ENCODE measurements at regions not wholly inside any gene's neighbourhood (a gene's known extent, or its start where the extent isn't known, plus 50 kb on each side); places are given as distances from the start of the nearest gene placed in this dataset.

DNA sequence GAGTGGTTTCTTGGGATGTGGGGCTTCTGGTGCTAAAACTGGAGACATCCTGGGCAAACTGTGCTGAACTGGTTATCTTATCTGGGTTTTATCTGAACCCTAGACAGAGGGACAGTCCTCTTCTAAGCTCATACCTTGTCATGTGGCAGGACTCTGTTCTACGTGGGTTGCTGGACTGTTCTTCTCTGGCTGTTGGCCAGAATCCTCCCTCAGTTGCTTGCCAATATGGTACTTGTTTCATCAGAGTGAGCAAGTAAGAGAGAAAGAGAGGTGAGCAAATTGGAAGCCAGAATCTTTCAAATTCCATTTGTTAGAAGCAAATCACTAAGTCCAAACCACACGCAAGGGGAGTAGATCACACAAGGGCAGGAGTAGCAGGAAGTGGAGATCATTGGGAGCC, 291.5 kb upstream of the TBL1XR1 start:
- no peak for TF ChIP-seq POLR2AphosphoS5 (IDR thresholded peaks at IDR 0.05)
- no peak for TF ChIP-seq POLR2A (IDR thresholded peaks at IDR 0.05)
- TF ChIP-seq, protein P1, sequence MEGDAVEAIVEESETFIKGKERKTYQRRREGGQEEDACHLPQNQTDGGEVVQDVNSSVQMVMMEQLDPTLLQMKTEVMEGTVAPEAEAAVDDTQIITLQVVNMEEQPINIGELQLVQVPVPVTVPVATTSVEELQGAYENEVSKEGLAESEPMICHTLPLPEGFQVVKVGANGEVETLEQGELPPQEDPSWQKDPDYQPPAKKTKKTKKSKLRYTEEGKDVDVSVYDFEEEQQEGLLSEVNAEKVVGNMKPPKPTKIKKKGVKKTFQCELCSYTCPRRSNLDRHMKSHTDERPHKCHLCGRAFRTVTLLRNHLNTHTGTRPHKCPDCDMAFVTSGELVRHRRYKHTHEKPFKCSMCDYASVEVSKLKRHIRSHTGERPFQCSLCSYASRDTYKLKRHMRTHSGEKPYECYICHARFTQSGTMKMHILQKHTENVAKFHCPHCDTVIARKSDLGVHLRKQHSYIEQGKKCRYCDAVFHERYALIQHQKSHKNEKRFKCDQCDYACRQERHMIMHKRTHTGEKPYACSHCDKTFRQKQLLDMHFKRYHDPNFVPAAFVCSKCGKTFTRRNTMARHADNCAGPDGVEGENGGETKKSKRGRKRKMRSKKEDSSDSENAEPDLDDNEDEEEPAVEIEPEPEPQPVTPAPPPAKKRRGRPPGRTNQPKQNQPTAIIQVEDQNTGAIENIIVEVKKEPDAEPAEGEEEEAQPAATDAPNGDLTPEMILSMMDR (IDR thresholded peaks at IDR 0.05 in 8 of 11, conservative IDR thresholded peaks at IDR 0.05 in 3 of 11), result no peak
- 61 to 83% (median 69%) methylated on average over 2 of the region's 2 CpGs for WGBS, 5 donors
- no peak for DNase-seq

DNA sequence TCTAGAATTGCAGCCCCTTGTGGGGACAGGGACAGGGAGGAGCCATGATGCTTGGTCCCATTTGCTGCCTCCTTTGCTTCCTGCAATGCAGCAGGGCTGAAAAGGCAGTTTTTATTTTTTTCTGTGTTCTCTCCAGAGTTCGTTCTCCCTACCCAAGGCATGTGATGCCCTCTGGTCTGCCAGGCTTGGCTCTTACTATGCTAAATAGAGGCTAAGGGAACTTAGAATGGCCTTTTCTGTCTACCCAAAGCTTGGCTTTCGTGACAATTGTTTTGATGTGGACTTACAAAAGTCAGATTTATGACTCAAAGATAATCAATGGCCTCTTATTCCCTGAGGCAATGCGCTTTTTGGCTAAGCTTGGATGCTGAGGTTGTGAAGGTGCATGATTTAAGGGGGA, 293.3 kb upstream of the TBL1XR1 start:
- intact Hi-C loops (cut with DNase I; ENCODE audit: low total_unique reads), result no loop called here
- Histone ChIP-seq H3K9me3 (peaks cover 0 to 2% (median 0%) of the 10 kb centered on the region in 8 donors), H3K4me1 (peaks cover 0 to 14% (median 9%) of the 10 kb centered on the region in 6 donors), H3K27me3 (replicated peaks in 1 of 7) (no peaks in the 10 kb centered on the region), H3K36me3 (no peaks in the 10 kb centered on the region), H3K27ac (peak overlapping the region in 2 of 8 donors; percentile 13 to 27), H3K4me3 (no peak overlapping the region)
- no peak for DNase-seq
- TF ChIP-seq POLR2A (IDR thresholded peaks at IDR 0.05), result no peak
- WGBS, 5 donors, result 90 to 96% (median 92%) methylated on average over 3 of the region's 3 CpGs

More for the DNA sequence above, 291.5 kb upstream of the TBL1XR1 start:
- peaks cover 0 to 7% (median 0%) of the 10 kb centered on the region in 8 donors for H3K9me3 ChIP-seq
- H3K4me1 ChIP-seq, result peaks cover 0 to 14% (median 9%) of the 10 kb centered on the region in 6 donors
- intact Hi-C loops (cut with DNase I; ENCODE audit: low total_unique reads), result no loop called here
- H3K27me3 ChIP-seq (replicated peaks in 1 of 7), result no peaks in the 10 kb centered on the region
- H3K27ac ChIP-seq, result no peak overlapping the region
- H3K36me3 ChIP-seq, result no peaks in the 10 kb centered on the region
- H3K4me3 ChIP-seq, result no peak overlapping the region

DNA sequence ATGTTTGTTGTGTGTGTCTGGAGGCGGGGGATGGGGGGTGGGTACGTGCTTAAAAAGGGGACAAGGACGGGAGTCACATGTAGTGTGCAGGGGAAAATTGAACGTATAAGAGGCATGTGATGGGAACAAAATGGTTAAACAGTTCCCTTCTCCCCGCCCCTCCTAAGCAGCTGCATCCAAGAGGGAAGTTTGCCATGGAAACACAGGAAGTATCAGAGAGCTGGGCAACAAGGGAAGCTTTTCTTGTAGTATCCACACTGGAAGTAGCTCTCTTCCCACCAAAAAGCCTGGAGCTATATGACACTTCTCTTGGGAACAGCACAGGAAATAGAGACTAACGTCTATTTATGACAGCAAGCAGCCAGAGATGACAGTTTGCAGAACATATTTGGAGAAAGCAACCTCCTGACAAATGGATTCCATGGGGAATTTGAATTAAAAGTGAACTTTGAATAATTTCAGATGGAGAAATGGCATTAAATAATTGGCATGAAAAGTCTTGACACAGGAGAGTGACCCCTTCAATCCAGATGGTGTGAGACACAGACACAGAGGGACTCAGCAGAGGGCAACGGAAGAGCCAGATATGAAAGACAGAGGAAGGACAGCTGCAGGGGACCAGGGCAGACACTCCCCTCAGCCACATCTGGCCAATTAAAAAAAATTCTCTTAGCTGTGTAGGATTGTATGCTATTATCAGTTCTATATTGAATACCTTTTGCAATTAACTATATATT, 294.2 kb upstream of the TBL1XR1 start:
- H3K27ac ChIP-seq, result peak overlapping the region in 5 of 8 donors; percentile 9 to 27 (median 24)
- no peak for DNase-seq
- H3K4me3 ChIP-seq, result no peak overlapping the region
- peaks cover 0 to 14% (median 9%) of the 10 kb centered on the region in 6 donors for H3K4me1 ChIP-seq
- 37 to 66% (median 50%) methylated on average over 7 of the region's 7 CpGs for WGBS, 5 donors
- TF ChIP-seq POLR2AphosphoS5 (IDR thresholded peaks at IDR 0.05) (no peak), POLR2A (IDR thresholded peaks at IDR 0.05) (no peak)
- TF ChIP-seq, protein P1 (IDR thresholded peaks at IDR 0.05 in 8 of 11, conservative IDR thresholded peaks at IDR 0.05 in 3 of 11), result no peak
- intact Hi-C loops (cut with DNase I; ENCODE audit: low total_unique reads), result no loop called here
- no peaks in the 10 kb centered on the region for H3K27me3 ChIP-seq (replicated peaks in 1 of 7)
- H3K9me3 ChIP-seq, result no peaks in the 10 kb centered on the region
- H3K36me3 ChIP-seq, result no peaks in the 10 kb centered on the region

DNA sequence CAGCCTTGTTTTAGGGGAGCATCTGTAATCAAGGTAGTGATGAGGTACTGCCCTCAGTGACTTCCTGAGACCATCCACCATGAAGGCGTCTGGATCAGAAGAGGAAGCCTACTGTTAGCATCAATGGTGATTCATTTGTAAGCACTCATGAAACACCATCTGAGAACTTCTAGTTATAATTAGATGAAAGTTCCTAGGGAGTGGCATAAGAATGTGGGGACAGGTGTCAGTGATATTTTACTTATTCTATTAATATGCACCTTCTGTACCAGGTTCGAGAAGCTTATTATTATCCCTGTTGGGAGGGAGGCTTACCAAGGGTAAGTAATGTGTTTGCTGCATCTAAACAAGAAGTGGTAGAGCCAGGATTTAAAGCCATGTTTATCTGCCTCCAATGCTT, 295.8 kb upstream of the TBL1XR1 start:
- intact Hi-C loops (cut with DNase I; ENCODE audit: low total_unique reads), result no loop called here
- 83 to 92% (median 87%) methylated on average over 2 of the region's 2 CpGs for WGBS, 5 donors
- DNase-seq, result no peak
- TF ChIP-seq POLR2AphosphoS5 (IDR thresholded peaks at IDR 0.05), result no peak
- TF ChIP-seq POLR2A (IDR thresholded peaks at IDR 0.05), result no peak
- TF ChIP-seq, protein P1 (IDR thresholded peaks at IDR 0.05 in 8 of 11, conservative IDR thresholded peaks at IDR 0.05 in 3 of 11), result no peak
- Histone ChIP-seq H3K4me3 (no peak overlapping the region), H3K4me1 (peaks cover 0 to 14% (median 9%) of the 10 kb centered on the region in 6 donors), H3K27ac (no peak overlapping the region), H3K27me3 (replicated peaks in 1 of 7) (no peaks in the 10 kb centered on the region), H3K9me3 (no peaks in the 10 kb centered on the region), H3K36me3 (no peaks in the 10 kb centered on the region)

Measured in spleen (tissue), 11 donors.